HEK293 (cell line): ENCODE measurements at regions not wholly inside any gene's neighbourhood (a gene's known extent, or its start where the extent isn't known, plus 50 kb on each side); places are given as distances from the start of the nearest gene placed in this dataset.

ENCODE experiments used
- CTCF ChIA-PET: fragments of 350-600 bp; formaldehyde crosslinking; extraction: SDS; loops from one replicate; lab custom pipeline; 2021; ENCODE audit warnings: antibody characterized with exemption; lab: Yijun Ruan, JAX
- POLR2A ChIA-PET: fragments of 300-600 bp; formaldehyde crosslinking; extraction: SDS; loops from one replicate; lab custom pipeline; 2020; ENCODE audit warnings: antibody characterized with exemption, inconsistent platforms; lab: Yijun Ruan, JAX
- H3K27ac ChIP-seq: fragments of 200-500 bp; sonication (Bioruptor generic); 2 replicates; pipeline ENCODE4 v1.5.1; 2014; ENCODE audit warnings: low read depth, low read length, control low read depth, inconsistent platforms; ENCODE audit errors: extremely low read depth
- H3K36me3 ChIP-seq, 2 experiments: fragments of 200-500 bp in 1 of 2; sonication (Bioruptor generic) in 1 of 2; 1 replicate in 1 of 2; 2 replicates in 1 of 2; pipeline ENCODE4 v1.5.1; 2014 to 2017; ENCODE audit warnings: inconsistent platforms in 2 of 2, low read length in 2 of 2; ENCODE audit not compliant: control insufficient read depth in 2 of 2, insufficient read depth in 1 of 2
- H3K4me1 ChIP-seq: fragments of 200-500 bp; sonication (Bioruptor generic); 2 replicates; pipeline ENCODE4 v1.5.1; 2014; ENCODE audit warnings: mild to moderate bottlenecking, low read length, inconsistent platforms; ENCODE audit not compliant: control insufficient read depth, insufficient read depth
- H3K4me3 ChIP-seq: 2 replicates; pipeline ENCODE4 v1.5.1; 2011; ENCODE audit warnings: low read depth, mild to moderate bottlenecking, control low read depth, low read length, moderate library complexity
- H3K9me3 ChIP-seq: fragments of 200-500 bp; sonication (Bioruptor generic); 2 replicates; pipeline ENCODE4 v1.5.1; 2014; ENCODE audit warnings: low read depth, low read length, inconsistent platforms; ENCODE audit not compliant: control insufficient read depth, insufficient read depth
- MZF1 ChIP-seq: fragments of 450-650 bp; formaldehyde crosslinking; IDR thresholded peaks from 2 replicates; pipeline ENCODE4 v1.5.1; 2017; ENCODE audit warnings: missing biosample characterization, missing genetic modification characterization, borderline replicate concordance
- OVOL3 ChIP-seq: fragments of 450-650 bp; formaldehyde crosslinking; IDR thresholded peaks from 2 replicates; pipeline ENCODE4 v1.5.1; 2016; ENCODE audit warnings: missing biosample characterization, missing genetic modification characterization
- REPIN1 ChIP-seq: fragments of 450-650 bp; formaldehyde crosslinking; IDR thresholded peaks from 2 replicates; pipeline ENCODE4 v1.5.1; 2017; ENCODE audit warnings: missing biosample characterization, missing genetic modification characterization, low read depth
- SALL2 ChIP-seq: fragments of 450-650 bp; formaldehyde crosslinking; IDR thresholded peaks from 2 replicates; pipeline ENCODE4 v1.5.0; 2017; ENCODE audit warnings: missing biosample characterization, mild to moderate bottlenecking, missing genetic modification characterization, borderline replicate concordance
- ZNF133 ChIP-seq: fragments of 450-650 bp; formaldehyde crosslinking; IDR thresholded peaks from 2 replicates; pipeline ENCODE4 v1.5.1; 2016; ENCODE audit warnings: missing biosample characterization, missing genetic modification characterization
- ZNF211 ChIP-seq: fragments of 450-650 bp; formaldehyde crosslinking; IDR thresholded peaks from 2 replicates; pipeline ENCODE4 v1.5.1; 2016; ENCODE audit warnings: low read depth, missing biosample characterization, missing genetic modification characterization
- ZNF391 ChIP-seq: fragments of 450-650 bp; formaldehyde crosslinking; IDR thresholded peaks from 2 replicates; pipeline ENCODE4 v1.5.1; 2016; ENCODE audit warnings: low read depth, missing biosample characterization, missing genetic modification characterization, borderline replicate concordance
- ZNF404 ChIP-seq: fragments of 450-650 bp; formaldehyde crosslinking; IDR thresholded peaks from 2 replicates; pipeline ENCODE4 v1.5.1; 2017; ENCODE audit warnings: missing biosample characterization, missing genetic modification characterization
- ZNF48 ChIP-seq: fragments of 450-650 bp; formaldehyde crosslinking; IDR thresholded peaks from 2 replicates; pipeline ENCODE4 v1.5.1; 2016; ENCODE audit warnings: missing biosample characterization, missing genetic modification characterization
- ZNF558 ChIP-seq: fragments of 450-650 bp; formaldehyde crosslinking; IDR thresholded peaks from 2 replicates; pipeline ENCODE4 v1.5.1; 2016; ENCODE audit warnings: missing biosample characterization, missing genetic modification characterization
- ZNF561 ChIP-seq: fragments of 450-650 bp; IDR thresholded peaks from 2 replicates; pipeline ENCODE4 v1.5.1; 2018; ENCODE audit warnings: missing biosample characterization, missing genetic modification characterization, borderline replicate concordance
- ZNF664 ChIP-seq: fragments of 450-650 bp; formaldehyde crosslinking; IDR thresholded peaks from 2 replicates; pipeline ENCODE4 v1.5.1; 2016; ENCODE audit warnings: missing biosample characterization, missing genetic modification characterization
- ZNF830 ChIP-seq: fragments of 450-650 bp; IDR thresholded peaks from 2 replicates; pipeline ENCODE4 v1.5.0; 2018; ENCODE audit warnings: missing biosample characterization, missing genetic modification characterization, low read depth, mild to moderate bottlenecking, moderate library complexity
- ZNF843 ChIP-seq: fragments of 450-650 bp; formaldehyde crosslinking; IDR thresholded peaks from 2 replicates; pipeline ENCODE4 v1.5.1; 2016; ENCODE audit warnings: missing biosample characterization, missing genetic modification characterization
- ZXDB ChIP-seq: fragments of 450-650 bp; formaldehyde crosslinking; IDR thresholded peaks from 2 replicates; pipeline ENCODE4 v1.5.1; 2016; ENCODE audit warnings: missing biosample characterization, missing genetic modification characterization
- TF ChIP-seq, protein P1 (sequence below): fragments of 450-650 bp; formaldehyde crosslinking; IDR thresholded peaks from 2 replicates; pipeline ENCODE4 v1.5.1; 2017; ENCODE audit warnings: missing biosample characterization, missing genetic modification characterization
- TF ChIP-seq, protein P2 (sequence below): fragments of 450-650 bp; formaldehyde crosslinking; IDR thresholded peaks from 2 replicates; pipeline ENCODE4 v1.5.1; 2016; ENCODE audit warnings: missing biosample characterization, missing genetic modification characterization
- TF ChIP-seq, protein P3 (sequence below): fragments of 450-650 bp; formaldehyde crosslinking; conservative IDR thresholded peaks from 2 replicates; pipeline ENCODE4 v1.5.1; 2016; ENCODE audit warnings: low read depth, missing biosample characterization, missing genetic modification characterization
- TF ChIP-seq, protein P4 (sequence below): fragments of 450-650 bp; formaldehyde crosslinking; IDR thresholded peaks from 2 replicates; pipeline ENCODE4 v1.5.1; 2016; ENCODE audit warnings: missing biosample characterization, missing genetic modification characterization
- TF ChIP-seq, protein P5 (sequence below): fragments of 450-650 bp; IDR thresholded peaks from 2 replicates; pipeline ENCODE4 v1.5.1; 2018; ENCODE audit warnings: missing biosample characterization, missing genetic modification characterization

DNA sequence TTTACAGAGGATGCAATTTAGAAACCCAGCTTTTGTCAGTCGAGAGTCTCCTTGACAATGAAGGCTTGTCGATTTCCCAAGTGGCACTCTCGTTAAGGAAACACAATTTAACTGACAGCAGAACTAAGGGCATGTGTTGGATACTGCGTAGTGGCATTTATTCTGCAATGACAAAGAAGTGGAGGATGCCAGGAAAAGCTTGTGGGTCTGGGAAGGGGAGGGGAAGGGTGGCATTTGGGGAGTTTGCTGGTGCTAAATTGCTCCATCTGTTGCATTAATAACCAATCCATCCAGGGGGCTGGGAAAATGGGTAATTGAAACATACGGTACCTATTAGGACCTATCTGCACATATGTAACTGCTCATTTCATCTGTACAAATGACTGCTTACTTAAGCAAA, 190.6 kb downstream of the NSG2 start (continued):
- TF ChIP-seq ZNF404 (tag by site-specific recombination) (no peak), ZNF843 (no peak), MZF1 (tag by site-specific recombination) (no peak), REPIN1 (tag by site-specific recombination) (no peak), ZNF48 (tag by site-specific recombination) (no peak), ZNF133 (tag by site-specific recombination) (no peak), ZNF558 (tag by site-specific recombination) (no peak), ZXDB (tag by site-specific recombination) (no peak), ZNF561 (tag by site-specific recombination) (no peak), ZNF391 (tag by site-specific recombination) (no peak), ZNF211 (tag by site-specific recombination) (no peak)
- TF ChIP-seq, protein P1, sequence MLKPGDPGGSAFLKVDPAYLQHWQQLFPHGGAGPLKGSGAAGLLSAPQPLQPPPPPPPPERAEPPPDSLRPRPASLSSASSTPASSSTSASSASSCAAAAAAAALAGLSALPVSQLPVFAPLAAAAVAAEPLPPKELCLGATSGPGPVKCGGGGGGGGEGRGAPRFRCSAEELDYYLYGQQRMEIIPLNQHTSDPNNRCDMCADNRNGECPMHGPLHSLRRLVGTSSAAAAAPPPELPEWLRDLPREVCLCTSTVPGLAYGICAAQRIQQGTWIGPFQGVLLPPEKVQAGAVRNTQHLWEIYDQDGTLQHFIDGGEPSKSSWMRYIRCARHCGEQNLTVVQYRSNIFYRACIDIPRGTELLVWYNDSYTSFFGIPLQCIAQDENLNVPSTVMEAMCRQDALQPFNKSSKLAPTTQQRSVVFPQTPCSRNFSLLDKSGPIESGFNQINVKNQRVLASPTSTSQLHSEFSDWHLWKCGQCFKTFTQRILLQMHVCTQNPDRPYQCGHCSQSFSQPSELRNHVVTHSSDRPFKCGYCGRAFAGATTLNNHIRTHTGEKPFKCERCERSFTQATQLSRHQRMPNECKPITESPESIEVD (tag by site-specific recombination), result no peak
- TF ChIP-seq, protein P2, sequence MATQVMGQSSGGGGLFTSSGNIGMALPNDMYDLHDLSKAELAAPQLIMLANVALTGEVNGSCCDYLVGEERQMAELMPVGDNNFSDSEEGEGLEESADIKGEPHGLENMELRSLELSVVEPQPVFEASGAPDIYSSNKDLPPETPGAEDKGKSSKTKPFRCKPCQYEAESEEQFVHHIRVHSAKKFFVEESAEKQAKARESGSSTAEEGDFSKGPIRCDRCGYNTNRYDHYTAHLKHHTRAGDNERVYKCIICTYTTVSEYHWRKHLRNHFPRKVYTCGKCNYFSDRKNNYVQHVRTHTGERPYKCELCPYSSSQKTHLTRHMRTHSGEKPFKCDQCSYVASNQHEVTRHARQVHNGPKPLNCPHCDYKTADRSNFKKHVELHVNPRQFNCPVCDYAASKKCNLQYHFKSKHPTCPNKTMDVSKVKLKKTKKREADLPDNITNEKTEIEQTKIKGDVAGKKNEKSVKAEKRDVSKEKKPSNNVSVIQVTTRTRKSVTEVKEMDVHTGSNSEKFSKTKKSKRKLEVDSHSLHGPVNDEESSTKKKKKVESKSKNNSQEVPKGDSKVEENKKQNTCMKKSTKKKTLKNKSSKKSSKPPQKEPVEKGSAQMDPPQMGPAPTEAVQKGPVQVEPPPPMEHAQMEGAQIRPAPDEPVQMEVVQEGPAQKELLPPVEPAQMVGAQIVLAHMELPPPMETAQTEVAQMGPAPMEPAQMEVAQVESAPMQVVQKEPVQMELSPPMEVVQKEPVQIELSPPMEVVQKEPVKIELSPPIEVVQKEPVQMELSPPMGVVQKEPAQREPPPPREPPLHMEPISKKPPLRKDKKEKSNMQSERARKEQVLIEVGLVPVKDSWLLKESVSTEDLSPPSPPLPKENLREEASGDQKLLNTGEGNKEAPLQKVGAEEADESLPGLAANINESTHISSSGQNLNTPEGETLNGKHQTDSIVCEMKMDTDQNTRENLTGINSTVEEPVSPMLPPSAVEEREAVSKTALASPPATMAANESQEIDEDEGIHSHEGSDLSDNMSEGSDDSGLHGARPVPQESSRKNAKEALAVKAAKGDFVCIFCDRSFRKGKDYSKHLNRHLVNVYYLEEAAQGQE (tag by site-specific recombination), result no peak
- TF ChIP-seq, all 188 proteins: peak for 0

DNA sequence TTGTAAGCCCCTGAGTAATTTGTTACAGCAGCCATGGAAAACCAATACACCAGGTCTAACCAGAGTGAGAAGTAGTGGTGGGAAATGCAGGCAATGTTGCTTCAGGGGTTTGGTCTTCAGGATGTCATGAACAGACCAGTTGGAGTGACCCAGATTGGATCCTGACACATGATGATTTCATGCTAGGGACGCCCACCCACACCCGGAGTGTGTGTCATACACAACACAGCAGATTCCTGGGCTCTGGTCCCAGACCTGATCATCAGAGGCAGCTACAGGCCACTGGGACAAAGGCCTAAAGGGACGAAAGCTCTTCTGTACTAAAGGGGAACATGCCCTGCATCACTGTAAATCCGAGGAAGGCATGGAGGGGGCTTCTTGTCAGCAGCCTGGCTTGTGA, 194.2 kb downstream of the NSG2 start:
- POLR2A ChIA-PET, result no interaction called here
- TF ChIP-seq ZNF664 (tag by site-specific recombination) (no peak), SALL2 (no peak), ZNF830 (no peak), ZXDB (tag by site-specific recombination) (no peak), OVOL3 (tag by site-specific recombination) (no peak), REPIN1 (tag by site-specific recombination) (no peak), ZNF211 (tag by site-specific recombination) (no peak)
- TF ChIP-seq, protein P3, sequence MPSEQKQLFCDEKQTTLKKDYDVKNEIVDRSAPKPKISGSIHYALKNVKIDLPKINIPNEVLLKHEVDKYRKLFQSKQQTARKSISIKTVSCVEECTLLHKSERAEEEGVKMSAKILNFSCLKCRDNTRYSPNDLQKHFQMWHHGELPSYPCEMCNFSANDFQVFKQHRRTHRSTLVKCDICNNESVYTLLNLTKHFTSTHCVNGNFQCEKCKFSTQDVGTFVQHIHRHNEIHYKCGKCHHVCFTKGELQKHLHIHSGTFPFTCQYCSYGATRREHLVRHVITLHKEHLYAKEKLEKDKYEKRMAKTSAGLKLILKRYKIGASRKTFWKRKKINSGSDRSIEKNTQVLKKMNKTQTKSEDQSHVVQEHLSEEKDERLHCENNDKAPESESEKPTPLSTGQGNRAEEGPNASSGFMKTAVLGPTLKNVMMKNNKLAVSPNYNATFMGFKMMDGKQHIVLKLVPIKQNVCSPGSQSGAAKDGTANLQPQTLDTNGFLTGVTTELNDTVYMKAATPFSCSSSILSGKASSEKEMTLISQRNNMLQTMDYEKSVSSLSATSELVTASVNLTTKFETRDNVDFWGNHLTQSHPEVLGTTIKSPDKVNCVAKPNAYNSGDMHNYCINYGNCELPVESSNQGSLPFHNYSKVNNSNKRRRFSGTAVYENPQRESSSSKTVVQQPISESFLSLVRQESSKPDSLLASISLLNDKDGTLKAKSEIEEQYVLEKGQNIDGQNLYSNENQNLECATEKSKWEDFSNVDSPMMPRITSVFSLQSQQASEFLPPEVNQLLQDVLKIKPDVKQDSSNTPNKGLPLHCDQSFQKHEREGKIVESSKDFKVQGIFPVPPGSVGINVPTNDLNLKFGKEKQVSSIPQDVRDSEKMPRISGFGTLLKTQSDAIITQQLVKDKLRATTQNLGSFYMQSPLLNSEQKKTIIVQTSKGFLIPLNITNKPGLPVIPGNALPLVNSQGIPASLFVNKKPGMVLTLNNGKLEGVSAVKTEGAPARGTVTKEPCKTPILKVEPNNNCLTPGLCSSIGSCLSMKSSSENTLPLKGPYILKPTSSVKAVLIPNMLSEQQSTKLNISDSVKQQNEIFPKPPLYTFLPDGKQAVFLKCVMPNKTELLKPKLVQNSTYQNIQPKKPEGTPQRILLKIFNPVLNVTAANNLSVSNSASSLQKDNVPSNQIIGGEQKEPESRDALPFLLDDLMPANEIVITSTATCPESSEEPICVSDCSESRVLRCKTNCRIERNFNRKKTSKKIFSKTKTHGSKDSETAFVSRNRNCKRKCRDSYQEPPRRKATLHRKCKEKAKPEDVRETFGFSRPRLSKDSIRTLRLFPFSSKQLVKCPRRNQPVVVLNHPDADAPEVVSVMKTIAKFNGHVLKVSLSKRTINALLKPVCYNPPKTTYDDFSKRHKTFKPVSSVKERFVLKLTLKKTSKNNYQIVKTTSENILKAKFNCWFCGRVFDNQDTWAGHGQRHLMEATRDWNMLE (tag by site-specific recombination), result no peak
- TF ChIP-seq, protein P4, sequence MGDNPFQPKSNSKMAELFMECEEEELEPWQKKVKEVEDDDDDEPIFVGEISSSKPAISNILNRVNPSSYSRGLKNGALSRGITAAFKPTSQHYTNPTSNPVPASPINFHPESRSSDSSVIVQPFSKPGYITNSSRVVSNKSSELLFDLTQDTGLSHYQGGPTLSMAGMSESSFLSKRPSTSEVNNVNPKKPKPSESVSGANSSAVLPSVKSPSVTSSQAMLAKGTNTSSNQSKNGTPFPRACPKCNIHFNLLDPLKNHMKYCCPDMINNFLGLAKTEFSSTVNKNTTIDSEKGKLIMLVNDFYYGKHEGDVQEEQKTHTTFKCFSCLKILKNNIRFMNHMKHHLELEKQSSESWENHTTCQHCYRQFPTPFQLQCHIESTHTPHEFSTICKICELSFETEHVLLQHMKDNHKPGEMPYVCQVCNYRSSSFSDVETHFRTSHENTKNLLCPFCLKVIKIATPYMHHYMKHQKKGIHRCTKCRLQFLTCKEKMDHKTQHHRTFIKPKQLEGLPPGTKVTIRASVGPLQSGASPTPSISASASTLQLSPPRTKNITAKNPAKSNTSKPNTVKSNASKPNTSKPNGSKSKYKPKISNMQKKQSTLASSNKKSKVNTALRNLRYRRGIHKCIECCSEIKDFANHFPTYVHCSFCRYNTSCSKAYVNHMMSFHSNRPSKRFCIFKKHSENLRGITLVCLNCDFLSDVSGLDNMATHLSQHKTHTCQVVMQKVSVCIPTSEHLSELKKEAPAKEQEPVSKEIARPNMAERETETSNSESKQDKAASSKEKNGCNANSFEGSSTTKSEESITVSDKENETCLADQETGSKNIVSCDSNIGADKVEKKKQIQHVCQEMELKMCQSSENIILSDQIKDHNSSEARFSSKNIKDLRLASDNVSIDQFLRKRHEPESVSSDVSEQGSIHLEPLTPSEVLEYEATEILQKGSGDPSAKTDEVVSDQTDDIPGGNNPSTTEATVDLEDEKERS, result no peak
- TF ChIP-seq, protein P5, sequence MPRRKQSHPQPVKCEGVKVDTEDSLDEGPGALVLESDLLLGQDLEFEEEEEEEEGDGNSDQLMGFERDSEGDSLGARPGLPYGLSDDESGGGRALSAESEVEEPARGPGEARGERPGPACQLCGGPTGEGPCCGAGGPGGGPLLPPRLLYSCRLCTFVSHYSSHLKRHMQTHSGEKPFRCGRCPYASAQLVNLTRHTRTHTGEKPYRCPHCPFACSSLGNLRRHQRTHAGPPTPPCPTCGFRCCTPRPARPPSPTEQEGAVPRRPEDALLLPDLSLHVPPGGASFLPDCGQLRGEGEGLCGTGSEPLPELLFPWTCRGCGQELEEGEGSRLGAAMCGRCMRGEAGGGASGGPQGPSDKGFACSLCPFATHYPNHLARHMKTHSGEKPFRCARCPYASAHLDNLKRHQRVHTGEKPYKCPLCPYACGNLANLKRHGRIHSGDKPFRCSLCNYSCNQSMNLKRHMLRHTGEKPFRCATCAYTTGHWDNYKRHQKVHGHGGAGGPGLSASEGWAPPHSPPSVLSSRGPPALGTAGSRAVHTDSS (tag by site-specific recombination), result no peak

More for the DNA sequence above, 194.2 kb downstream of the NSG2 start:
- H3K4me3 ChIP-seq, result no peak overlapping the region
- H3K27ac ChIP-seq, result no peak overlapping the region
- no peaks in the 10 kb centered on the region for H3K9me3 ChIP-seq
- H3K36me3 ChIP-seq, result no peaks in the 10 kb centered on the region
- CTCF ChIA-PET, result no interaction called here
- no peaks in the 10 kb centered on the region for H3K4me1 ChIP-seq
